Testis (tissue), 2 donors: ENCODE measurements at regions not wholly inside any gene's neighbourhood (a gene's known extent, or its start where the extent isn't known, plus 50 kb on each side); places are given as distances from the start of the nearest gene placed in this dataset.

ENCODE experiments used
- POLR2A ChIP-seq: fragments of 450-650 bp; IDR thresholded peaks from one replicate; pipeline ENCODE4 v1.6.1; 2017; ENCODE audit warnings: antibody characterized with exemption, mild to moderate bottlenecking, moderate library complexity
- TF ChIP-seq, protein P1 (sequence below), 3 experiments: fragments of 450-650 bp in 2 of 3; fragments of 200-600 bp in 1 of 3; sonication (generic) in 1 of 3; IDR thresholded peaks; one replicate each; pipeline ENCODE4 v1.5.1; 2016 to 2019; ENCODE audit warnings: antibody characterized with exemption in 3 of 3, mild to moderate bottlenecking in 2 of 3, moderate library complexity in 1 of 3

DNA sequence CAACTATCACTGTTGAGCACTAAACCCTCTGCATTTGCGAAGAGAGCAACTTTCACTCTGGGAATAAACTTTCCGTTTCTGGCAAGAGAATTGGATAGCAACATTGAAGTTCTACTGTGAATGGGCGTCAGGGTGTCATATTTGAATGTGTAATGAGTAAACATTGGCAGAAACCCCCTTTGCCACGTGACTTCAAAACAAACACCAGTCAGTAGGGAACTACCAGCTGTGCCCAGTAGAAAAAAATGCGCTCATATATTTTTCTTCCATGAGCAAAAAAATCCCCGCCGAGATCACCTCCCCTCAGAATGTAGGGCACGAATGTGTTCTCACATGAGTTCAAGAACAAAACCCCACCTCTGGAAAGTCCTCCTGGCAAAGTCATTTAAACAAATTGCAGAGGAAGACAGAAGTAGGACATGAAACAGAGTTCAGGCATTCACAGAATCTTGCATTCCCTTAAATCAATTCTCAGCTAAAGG is 80.6 kb downstream of the BTG1 start:
- TF ChIP-seq, protein P1, sequence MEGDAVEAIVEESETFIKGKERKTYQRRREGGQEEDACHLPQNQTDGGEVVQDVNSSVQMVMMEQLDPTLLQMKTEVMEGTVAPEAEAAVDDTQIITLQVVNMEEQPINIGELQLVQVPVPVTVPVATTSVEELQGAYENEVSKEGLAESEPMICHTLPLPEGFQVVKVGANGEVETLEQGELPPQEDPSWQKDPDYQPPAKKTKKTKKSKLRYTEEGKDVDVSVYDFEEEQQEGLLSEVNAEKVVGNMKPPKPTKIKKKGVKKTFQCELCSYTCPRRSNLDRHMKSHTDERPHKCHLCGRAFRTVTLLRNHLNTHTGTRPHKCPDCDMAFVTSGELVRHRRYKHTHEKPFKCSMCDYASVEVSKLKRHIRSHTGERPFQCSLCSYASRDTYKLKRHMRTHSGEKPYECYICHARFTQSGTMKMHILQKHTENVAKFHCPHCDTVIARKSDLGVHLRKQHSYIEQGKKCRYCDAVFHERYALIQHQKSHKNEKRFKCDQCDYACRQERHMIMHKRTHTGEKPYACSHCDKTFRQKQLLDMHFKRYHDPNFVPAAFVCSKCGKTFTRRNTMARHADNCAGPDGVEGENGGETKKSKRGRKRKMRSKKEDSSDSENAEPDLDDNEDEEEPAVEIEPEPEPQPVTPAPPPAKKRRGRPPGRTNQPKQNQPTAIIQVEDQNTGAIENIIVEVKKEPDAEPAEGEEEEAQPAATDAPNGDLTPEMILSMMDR (IDR thresholded peaks at IDR 0.05) = no peak
- TF ChIP-seq POLR2A = no peak
